HEK293T (cell line): ENCODE measurements at regions not wholly inside any gene's neighbourhood (a gene's known extent, or its start where the extent isn't known, plus 50 kb on each side); places are given as distances from the start of the nearest gene placed in this dataset.

Experiments used
- ARNT ChIP-seq: fragments of 450-650 bp; IDR thresholded peaks from 2 replicates; pipeline ENCODE4 v1.6.1; 2017; ENCODE audit warnings: mild to moderate bottlenecking
- BHLHE40 ChIP-seq: fragments of 450-650 bp; IDR thresholded peaks from 2 replicates; pipeline ENCODE4 v1.6.1; 2016; ENCODE audit warnings: mild to moderate bottlenecking, moderate library complexity, borderline replicate concordance
- ELF4 ChIP-seq: fragments of 450-650 bp; IDR thresholded peaks from 2 replicates; pipeline ENCODE4 v1.6.1; 2017; ENCODE audit warnings: antibody characterized with exemption
- FOXM1 ChIP-seq: fragments of 450-650 bp; IDR thresholded peaks from 2 replicates; pipeline ENCODE4 v1.6.1; 2017; ENCODE audit warnings: mild to moderate bottlenecking, borderline replicate concordance
- LEF1 ChIP-seq: fragments of 450-650 bp; IDR thresholded peaks from 2 replicates; pipeline ENCODE4 v1.6.1; 2017; ENCODE audit warnings: mild to moderate bottlenecking, borderline replicate concordance
- SP1 ChIP-seq: fragments of 450-650 bp; IDR thresholded peaks from 2 replicates; pipeline ENCODE4 v1.6.1; 2017
- SUZ12 ChIP-seq: fragments of 450-650 bp; IDR thresholded peaks from 2 replicates; pipeline ENCODE4 v1.6.1; 2016; ENCODE audit warnings: mild to moderate bottlenecking

DNA sequence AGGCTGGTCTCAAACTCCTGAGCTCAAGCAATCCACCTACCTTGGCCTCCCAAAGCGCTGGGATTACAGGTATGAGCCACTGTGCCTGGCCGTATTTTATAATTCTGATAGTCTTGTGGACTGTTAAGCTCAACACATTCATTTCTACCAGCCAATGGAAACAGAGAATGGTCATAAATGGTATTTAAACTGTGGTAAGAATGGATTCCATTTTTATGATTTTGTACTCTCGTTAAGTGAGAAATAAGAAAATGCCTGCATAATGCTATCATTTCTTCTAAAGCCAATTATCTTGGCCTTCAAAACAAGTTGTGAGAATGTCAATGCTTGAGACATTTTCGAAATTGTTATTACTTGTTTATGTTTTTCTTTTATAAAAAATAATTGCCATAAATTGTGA is 321.0 kb downstream of the IL15 start:
- no peak for TF ChIP-seq FOXM1
- no peak for TF ChIP-seq BHLHE40
- no peak for TF ChIP-seq SUZ12
- TF ChIP-seq SP1 = no peak
- no peak for TF ChIP-seq LEF1
- no peak for TF ChIP-seq ELF4
- no peak for TF ChIP-seq ARNT
